Ecto neural progenitor cell (in vitro differentiated cells): ENCODE measurements at regions not wholly inside any gene's neighbourhood (a gene's known extent, or its start where the extent isn't known, plus 50 kb on each side); places are given as distances from the start of the nearest gene placed in this dataset.

Experiments used
- DNase-seq: peaks from one replicate; pipeline ENCODE4 v3.0.0-alpha.2; 2018; ENCODE audit warnings: low spot score

GRCh38 chr2:240341064-240341463 lies 94.4 kb upstream of the GPC1 start:
- DNase-seq: no peak

GRCh38 chr2:240343548-240343947 lies 91.9 kb upstream of the GPC1 start:
- no peak for DNase-seq

GRCh38 chr2:240344904-240345303 lies 90.6 kb upstream of the GPC1 start:
- no peak for DNase-seq

GRCh38 chr2:240346015-240346752 lies 89.3 kb upstream of the GPC1 start:
- no peak for DNase-seq

- DNase-seq: no peak
Measured at GRCh38 chr2:240346753-240347372, 88.6 kb upstream of the GPC1 start.

DNA sequence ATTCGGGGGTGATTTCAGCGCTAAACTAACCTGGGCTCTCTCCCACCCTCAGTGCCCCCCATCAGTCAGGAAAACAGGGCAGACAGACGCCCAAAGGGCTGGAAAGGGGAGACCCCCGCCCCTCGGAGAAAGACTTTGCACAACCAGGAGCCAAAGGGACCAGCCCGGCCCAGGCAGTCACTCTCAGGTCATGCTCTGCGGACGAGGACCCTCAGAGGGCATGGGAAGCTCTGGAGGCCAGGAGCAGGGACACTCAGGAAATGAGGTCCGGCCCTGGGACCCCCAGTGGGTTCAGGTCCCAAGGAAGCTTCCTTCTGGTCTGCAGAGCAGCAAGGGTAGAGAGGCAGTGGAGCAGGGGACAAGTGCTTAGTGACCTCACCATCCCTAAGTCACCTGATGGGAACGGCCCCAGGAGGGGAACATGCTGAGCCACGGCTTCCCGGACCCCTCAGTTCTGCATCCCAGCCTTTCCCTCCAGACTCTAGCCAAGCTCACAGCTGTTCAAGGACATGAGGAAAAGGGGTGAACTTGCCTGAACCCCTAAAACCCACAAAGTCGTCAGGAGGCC lies 88.0 kb upstream of the GPC1 start:
- DNase-seq: no peak

DNA sequence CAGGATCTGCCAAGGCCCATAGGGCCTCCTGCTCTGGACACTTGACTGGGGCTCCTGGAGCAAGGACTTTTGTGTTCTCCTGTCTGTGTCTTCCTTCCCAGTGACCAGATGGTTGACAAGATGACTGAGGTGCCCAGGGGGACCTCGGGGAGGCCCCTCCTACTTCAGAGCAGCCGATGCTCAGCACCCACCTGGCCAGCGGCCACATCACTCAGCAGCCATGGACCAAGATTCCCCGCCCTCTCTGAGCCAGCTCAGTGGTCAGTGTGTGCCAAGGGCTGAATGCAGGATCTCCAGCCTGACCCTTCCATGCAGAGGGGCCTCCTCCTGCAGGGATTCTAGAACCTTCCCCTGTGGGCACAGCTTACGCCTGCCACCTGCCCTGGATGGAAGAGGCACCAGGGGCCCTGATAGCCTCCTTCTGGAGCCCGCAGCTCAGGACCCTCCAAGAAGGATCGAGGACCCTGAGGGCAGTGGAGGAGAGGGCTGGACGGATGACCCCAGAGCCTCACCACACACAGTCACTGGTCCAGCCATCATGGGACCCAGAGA lies 87.4 kb upstream of the GPC1 start:
- no peak for DNase-seq

- DNase-seq: no peak
Measured at GRCh38 chr2:240348522-240348921, 86.9 kb upstream of the GPC1 start.

DNA sequence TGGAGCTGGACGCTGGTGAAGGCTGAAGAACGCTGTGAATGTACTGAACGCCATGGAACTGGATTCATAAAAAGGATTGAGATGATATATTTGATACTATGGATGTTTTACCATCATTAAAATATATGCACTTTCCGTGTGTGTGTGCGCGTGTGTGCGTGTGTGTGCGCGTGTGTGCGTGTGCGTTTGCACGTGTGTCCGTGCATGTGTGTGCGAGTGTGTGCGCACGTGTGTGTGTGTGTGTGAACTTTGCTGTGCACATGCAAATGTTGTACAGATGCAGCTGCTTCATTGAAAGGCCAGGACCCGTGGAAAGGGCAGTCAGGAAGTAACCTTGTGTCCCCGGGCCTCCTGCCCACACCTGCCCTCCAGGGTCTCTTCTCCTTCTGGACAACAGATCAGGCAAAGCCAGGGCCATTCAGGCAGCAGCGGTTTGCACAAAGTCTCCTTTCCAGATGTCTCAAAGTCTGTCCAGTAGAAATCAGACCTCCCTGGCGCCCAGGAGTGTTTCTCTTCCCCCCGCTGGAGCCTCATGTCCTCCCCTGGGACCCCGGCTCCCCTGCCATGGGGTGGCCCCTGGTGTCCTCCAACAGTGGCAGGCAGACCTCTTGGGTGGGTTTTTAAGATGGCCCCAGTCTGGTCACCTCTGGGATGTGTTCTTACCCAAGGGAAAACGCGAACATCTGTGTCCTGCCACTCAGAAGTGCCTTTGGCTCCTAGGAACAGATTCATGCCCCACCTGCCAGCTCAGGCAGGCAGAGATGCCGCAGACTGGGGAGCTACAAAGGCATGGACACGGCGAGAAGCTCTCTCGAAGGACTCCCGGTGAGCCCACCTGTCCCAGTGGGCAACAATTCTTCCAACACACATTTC lies 86.1 kb upstream of the GPC1 start:
- DNase-seq: no peak

DNA sequence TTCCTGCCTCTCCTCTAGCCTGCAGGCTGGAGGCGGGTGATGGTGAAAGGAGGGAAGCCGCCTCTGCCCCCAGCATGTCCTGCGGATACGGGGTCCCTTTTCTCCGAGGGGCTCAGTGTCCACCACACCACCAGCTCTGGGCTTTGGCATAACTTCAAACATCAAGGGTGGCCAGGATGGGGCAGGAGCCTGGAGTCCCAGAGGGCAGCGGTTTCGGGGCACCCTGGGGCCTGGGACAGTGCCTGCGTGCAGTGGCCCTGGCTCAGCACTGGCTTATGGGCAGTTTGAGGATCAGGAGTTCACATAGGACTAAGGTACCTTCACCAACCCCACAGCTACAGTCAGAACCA lies 85.5 kb upstream of the GPC1 start:
- DNase-seq: no peak

DNA sequence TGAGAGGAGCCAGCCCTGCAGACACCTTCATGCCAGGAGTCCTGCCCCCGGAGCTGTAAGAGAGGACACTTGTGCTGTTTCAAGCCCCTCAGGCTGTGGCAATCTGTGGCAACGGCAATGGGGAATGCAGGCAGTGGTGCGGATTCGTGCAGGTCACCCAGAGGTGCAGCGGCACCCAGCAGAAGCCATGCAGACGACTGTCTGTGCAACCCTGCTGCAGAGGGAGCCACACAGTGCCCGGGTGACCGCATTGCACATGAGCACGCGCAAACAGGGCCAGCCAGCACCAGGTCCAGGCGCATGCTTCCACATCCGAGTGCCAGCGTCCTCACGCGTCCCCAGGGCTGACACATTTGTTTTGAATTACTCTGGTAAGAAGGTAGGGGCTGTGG lies 84.8 kb upstream of the GPC1 start:
- DNase-seq: no peak

- no peak for DNase-seq
Measured at GRCh38 chr2:240351088-240351741, 84.2 kb upstream of the GPC1 start.

DNA sequence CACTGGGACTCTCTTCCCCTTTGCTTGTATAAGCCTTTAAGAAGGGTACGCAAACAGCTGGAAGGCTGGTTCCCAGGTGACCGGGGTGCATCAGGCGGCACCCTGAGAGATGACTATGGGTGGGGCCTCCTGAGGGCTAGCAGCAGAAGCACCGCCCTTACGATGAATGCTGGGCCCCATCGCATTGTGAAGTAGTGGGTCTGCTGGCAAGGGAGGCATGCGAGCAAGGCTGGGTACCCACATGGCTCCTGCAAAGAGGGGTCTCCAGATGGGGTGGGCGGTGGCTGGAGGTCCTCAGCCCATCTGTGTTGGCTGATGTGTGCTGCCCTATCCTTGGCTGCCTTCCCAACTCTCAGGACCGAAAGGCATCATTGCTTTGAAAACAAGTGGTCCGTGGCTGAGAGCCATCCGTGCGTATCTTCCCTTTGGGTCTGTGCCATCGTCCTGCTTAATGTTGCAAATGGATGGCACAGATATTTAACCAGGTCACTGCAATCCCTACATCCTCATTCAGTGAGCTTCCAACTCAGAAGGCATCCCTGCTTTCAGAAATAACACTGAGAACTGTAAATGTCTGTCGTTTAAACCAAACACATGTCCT lies 83.5 kb upstream of the GPC1 start:
- DNase-seq: no peak

- no peak for DNase-seq
Measured at GRCh38 chr2:240353086-240353798, 82.2 kb upstream of the GPC1 start.

DNA sequence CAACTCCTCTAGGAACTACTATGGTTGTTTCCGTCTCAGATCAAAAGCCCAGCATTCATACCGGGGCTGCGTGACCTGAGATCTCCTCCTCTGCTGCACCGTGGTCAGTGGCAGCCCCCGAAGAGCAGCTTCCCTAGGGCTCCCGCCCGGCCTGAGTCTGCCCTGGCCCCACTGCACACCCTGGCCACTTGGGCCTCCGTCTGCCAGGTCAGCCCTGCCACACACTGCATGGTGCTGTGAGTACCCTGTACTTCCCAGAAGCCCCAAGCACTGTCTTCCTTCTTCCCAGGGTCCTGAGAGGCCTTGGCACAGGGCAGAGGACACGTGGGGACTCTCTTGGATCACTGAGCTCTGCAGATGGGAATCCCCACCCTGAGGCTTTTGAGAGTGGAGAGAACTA lies 81.5 kb upstream of the GPC1 start:
- no peak for DNase-seq

- DNase-seq: no peak
Measured at GRCh38 chr2:240355001-240355891, 80.2 kb upstream of the GPC1 start.

GRCh38 chr2:240355962-240356361 lies 79.5 kb upstream of the GPC1 start:
- DNase-seq: no peak

DNA sequence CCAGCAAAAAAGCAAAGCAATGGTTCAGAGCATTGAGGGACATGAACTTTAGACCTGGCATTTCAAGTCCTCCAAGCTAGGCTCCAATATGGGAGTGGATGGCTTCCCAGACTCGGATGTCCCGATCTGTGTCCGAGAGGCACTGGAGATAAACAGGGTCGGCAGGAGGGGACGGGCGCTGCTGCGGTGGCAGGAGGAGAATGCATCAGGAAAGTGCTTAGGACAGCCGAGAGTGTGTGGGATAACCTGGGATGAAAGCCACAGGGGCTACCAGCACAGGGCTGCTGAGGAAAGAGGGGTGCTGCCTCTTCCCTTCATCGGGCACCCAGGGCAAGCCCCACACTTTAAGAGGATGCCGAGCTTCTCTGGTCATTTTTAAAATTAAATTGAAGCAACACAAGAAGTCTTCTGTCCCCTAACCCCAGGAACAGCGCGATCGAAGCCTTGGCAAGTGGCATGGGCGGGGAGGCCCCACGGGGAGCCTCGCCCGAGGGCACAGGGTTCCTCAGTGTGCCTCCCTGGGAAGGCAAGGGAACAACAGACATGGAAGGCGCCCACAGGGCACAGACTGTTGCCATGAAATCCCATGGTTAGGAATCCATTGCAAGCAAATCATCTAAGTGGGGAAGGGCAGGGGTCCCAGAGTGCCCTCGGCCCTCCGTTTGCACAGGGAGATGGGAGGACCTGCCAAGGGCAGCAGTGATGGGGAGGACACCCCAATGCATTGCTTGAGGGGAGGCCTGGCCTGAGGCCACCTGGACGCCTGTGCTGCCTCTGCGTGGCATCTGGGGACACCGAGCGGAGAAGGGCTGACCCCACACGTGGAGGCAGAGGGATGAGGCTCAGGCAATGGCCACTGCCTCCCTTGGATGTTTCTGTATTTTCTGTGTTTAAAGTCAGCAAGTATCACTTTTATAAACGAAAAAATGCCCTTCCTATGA lies 78.5 kb upstream of the GPC1 start:
- no peak for DNase-seq

DNA sequence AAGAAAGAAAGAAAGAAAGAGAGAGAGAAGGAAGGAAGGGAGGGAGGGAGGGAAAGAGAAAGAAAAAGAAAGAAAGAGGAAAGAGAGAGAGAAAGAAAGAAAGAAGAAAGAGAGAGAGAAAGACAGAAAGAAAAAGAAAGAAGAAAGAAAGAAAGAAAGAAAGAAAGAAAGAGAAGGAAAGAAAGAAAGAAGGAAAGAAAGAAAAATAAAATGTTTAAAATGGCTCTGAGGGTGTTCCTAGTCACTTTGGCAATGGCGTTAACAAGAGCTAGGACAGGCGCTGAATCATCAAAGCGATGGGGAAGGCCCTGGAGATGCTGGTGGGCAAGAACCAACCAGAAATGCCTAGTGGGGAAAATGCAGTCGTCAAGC lies 77.8 kb upstream of the GPC1 start:
- no peak for DNase-seq
